ENCODE measurements at regions not wholly inside any gene's neighbourhood (a gene's known extent, or its start where the extent isn't known, plus 50 kb on each side); places are given as distances from the start of the nearest gene placed in this dataset.

- Histone ChIP-seq H3K4me3 (no peak overlapping the region), H3K27me3 (ENCODE audit: insufficient read depth in 3 of 3, low read length in 2 of 3) (peaks cover 0 to 16% (median 0%) of the 10 kb centered on the region in 3 donors), H3K4me1 (no peaks in the 10 kb centered on the region), H3K27ac (no peak overlapping the region), H3K36me3 (ENCODE audit: insufficient read depth in 1 of 2, low read depth in 1 of 2) (no peaks in the 10 kb centered on the region), H3K9me3 (no peaks in the 10 kb centered on the region)
- 66 to 85% (median 83%) methylated on average over 2 of the region's 2 CpGs for whole genome bisulfite sequencing, 3 donors
- ATAC-seq (no peak), DNase-seq (no peak)
- TF ChIP-seq CTCF (IDR thresholded peaks at IDR 0.05): no peak
- intact Hi-C loops (cut with DNase I): no loop called here
Measured at GRCh38 chr11:19480540-19480939, 232.1 kb upstream of the NAV2 start.

DNA sequence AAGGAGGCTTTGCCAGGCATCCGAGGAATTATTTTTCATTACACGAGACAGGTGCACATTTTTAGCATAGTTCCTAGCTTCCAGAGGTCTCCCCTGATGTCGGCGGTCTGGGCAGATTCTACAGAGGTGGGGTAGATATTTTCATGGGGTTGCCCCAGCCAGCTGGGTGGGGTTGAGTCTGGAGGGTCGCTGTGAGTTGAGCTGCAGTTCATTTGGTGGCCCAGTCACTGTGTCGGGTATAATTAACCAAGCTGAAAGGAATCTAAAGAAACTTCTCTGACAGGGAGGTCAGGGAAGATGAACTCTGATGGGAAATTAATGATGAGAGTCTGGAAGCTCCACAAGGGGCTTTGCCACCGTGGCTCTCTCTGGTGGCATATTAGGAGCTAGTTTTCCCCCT lies 233.7 kb upstream of the NAV2 start:
- H3K4me1 ChIP-seq: no peaks in the 10 kb centered on the region
- WGBS, 3 donors: 26 to 34% (median 31%) methylated on average over 7 of the region's 7 CpGs
- H3K27me3 ChIP-seq (ENCODE audit: insufficient read depth in 3 of 3, low read length in 2 of 3): peaks cover 0 to 16% (median 0%) of the 10 kb centered on the region in 3 donors
- no peak for TF ChIP-seq CTCF (IDR thresholded peaks at IDR 0.05)
- intact Hi-C loops (cut with DNase I): no loop called here
- H3K36me3 ChIP-seq (ENCODE audit: insufficient read depth in 1 of 2, low read depth in 1 of 2): no peaks in the 10 kb centered on the region
- no peak for ATAC-seq
- H3K9me3 ChIP-seq: no peaks in the 10 kb centered on the region
- DNase-seq: no peak
- no peak overlapping the region for H3K27ac ChIP-seq
- H3K4me3 ChIP-seq: no peak overlapping the region

DNA sequence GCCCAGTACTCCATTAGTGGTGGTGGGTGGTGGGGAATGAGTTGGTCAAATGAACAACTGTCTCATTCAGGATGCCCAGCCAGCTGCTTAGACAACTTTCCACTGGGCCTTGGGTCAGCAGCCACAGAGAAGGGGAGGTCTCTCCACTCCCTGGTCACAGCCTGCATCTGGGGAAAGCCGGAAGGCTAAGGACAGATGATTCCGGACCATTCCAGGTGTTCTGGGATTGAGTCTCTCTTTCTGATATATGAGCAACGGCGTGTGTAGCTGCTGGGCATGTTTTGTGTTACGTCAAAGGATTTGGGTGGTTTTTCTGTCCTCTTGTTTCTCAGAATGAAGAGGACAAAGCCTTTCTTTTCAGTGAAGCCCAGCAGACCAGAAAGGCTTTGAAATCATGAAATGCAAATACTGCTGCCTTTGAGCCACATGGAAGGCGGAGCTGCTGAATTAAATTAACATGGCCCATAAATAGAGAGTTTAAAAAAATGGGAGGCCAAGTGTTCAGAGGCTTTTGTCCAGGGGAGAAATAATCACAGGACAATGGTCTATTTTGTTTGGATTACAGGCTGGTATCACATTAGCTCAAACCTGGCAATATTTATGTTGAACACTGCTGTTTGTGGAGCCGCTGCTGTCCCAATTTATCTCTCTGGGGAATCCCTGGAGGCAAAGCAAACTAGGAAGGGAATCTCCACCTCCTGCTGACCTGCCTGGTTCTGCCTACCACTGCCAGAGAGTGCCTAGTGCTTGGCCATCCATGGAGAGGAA lies 234.4 kb upstream of the E2F8 start:
- no peaks in the 10 kb centered on the region for H3K36me3 ChIP-seq (ENCODE audit: insufficient read depth in 1 of 2, low read depth in 1 of 2)
- intact Hi-C loops (cut with DNase I): no loop called here
- no peak for TF ChIP-seq CTCF (IDR thresholded peaks at IDR 0.05)
- no peak for DNase-seq
- ATAC-seq: no peak
- 35 to 48% (median 42%) methylated on average over 7 of the region's 7 CpGs for WGBS, 3 donors
- H3K9me3 ChIP-seq: no peaks in the 10 kb centered on the region
- H3K4me3 ChIP-seq: no peak overlapping the region
- no peaks in the 10 kb centered on the region for H3K4me1 ChIP-seq
- H3K27ac ChIP-seq: no peak overlapping the region
- peaks cover 0 to 16% (median 0%) of the 10 kb centered on the region in 3 donors for H3K27me3 ChIP-seq (ENCODE audit: insufficient read depth in 3 of 3, low read length in 2 of 3)

- Histone ChIP-seq H3K36me3 (ENCODE audit: insufficient read depth in 1 of 2, low read depth in 1 of 2) (no peaks in the 10 kb centered on the region), H3K27ac (no peak overlapping the region), H3K9me3 (no peaks in the 10 kb centered on the region), H3K4me3 (no peak overlapping the region), H3K27me3 (ENCODE audit: insufficient read depth in 3 of 3, low read length in 2 of 3) (peaks cover 0 to 11% (median 0%) of the 10 kb centered on the region in 3 donors), H3K4me1 (no peaks in the 10 kb centered on the region)
- 86 to 92% (median 86%) methylated on average over 4 of the region's 4 CpGs for WGBS, 3 donors
- DNase-seq (no peak), ATAC-seq (no peak)
- intact Hi-C loops (cut with DNase I): no loop called here
- TF ChIP-seq CTCF (IDR thresholded peaks at IDR 0.05): no peak
Measured at GRCh38 chr11:19474211-19474610, 233.5 kb upstream of the E2F8 start.

DNA sequence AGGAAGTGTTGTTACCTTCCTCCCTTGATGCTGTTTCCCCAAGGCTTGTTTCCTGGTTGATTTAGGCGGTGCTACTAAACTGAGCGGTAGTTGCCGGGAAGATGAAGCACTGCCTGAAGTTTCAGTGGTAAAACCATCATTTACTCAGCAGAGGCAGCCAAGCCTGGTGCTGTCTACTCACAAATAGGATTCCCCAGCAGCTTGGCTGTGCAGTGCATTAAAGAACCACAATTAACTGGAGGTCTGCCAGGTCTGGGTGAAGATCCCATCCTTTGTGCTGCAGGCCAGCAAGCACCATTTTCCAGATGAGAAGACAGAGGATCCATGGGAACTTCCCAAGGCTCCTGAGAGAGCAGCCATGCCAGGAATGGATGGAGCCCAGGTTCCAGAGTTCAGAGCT lies 231.9 kb upstream of the E2F8 start:
- ATAC-seq: no peak
- no peak overlapping the region for H3K4me3 ChIP-seq
- intact Hi-C loops (cut with DNase I): no loop called here
- no peak for TF ChIP-seq CTCF (IDR thresholded peaks at IDR 0.05)
- no peaks in the 10 kb centered on the region for H3K4me1 ChIP-seq
- H3K27ac ChIP-seq: no peak overlapping the region
- peaks cover 0 to 10% (median 0%) of the 10 kb centered on the region in 3 donors for H3K27me3 ChIP-seq (ENCODE audit: insufficient read depth in 3 of 3, low read length in 2 of 3)
- no peaks in the 10 kb centered on the region for H3K36me3 ChIP-seq (ENCODE audit: insufficient read depth in 1 of 2, low read depth in 1 of 2)
- no peaks in the 10 kb centered on the region for H3K9me3 ChIP-seq
- WGBS, 3 donors: 68 to 87% (median 81%) methylated on average over 3 of the region's 3 CpGs
- no peak for DNase-seq
